ENCODE measurements at regions not wholly inside any gene's neighbourhood (a gene's known extent, or its start where the extent isn't known, plus 50 kb on each side); places are given as distances from the start of the nearest gene placed in this dataset.

GRCh38 chr5:54743581-54743980 lies 226.0 kb downstream of the SNX18 start:
- DNase-seq (ENCODE audit: low spot score), result no peak

GRCh38 chr5:54742417-54742891 lies 224.9 kb downstream of the SNX18 start:
- no peak for DNase-seq (ENCODE audit: low spot score)

GRCh38 chr5:54741711-54742110 lies 224.2 kb downstream of the SNX18 start:
- DNase-seq (ENCODE audit: low spot score), result no peak

DNA sequence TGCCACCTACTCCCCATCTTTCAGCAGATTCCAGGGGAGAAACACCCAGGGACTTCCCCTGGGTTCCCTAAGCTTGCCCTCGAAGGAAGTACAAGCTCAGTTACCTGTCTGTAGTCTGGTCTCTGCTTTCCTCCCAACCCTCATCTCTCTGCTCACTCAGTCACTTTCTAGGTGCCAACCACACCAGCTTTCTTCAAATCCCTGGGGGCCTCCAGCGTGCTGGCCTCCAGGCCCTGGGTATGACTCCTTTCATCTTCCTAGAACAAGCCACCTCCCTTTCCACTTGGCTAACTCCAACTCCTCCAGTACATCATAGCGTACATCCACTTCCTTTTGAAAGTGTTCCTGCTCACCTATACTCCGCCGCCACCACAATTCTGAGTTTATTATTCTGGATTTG lies 222.6 kb downstream of the SNX18 start:
- DNase-seq (ENCODE audit: low spot score), result no peak

- no peak for DNase-seq (ENCODE audit: low spot score)
Observed at GRCh38 chr5:54739371-54739770, 221.8 kb downstream of the SNX18 start.

- no peak for DNase-seq (ENCODE audit: low spot score)
Observed at GRCh38 chr5:54738973-54739367, 221.4 kb downstream of the SNX18 start.

- DNase-seq (ENCODE audit: low spot score), result no peak
Observed at GRCh38 chr5:54738118-54738972, 220.8 kb downstream of the SNX18 start.

GRCh38 chr5:54736003-54736797 lies 218.6 kb downstream of the SNX18 start:
- no peak for DNase-seq (ENCODE audit: low spot score)

- no peak for DNase-seq (ENCODE audit: low spot score)
Observed at GRCh38 chr5:54733101-54733500, 215.5 kb downstream of the SNX18 start.

GRCh38 chr5:54732108-54732507 lies 214.5 kb downstream of the SNX18 start:
- no peak for DNase-seq (ENCODE audit: low spot score)

GRCh38 chr5:54728588-54728915 lies 211.0 kb downstream of the SNX18 start:
- no peak for DNase-seq (ENCODE audit: low spot score)

DNA sequence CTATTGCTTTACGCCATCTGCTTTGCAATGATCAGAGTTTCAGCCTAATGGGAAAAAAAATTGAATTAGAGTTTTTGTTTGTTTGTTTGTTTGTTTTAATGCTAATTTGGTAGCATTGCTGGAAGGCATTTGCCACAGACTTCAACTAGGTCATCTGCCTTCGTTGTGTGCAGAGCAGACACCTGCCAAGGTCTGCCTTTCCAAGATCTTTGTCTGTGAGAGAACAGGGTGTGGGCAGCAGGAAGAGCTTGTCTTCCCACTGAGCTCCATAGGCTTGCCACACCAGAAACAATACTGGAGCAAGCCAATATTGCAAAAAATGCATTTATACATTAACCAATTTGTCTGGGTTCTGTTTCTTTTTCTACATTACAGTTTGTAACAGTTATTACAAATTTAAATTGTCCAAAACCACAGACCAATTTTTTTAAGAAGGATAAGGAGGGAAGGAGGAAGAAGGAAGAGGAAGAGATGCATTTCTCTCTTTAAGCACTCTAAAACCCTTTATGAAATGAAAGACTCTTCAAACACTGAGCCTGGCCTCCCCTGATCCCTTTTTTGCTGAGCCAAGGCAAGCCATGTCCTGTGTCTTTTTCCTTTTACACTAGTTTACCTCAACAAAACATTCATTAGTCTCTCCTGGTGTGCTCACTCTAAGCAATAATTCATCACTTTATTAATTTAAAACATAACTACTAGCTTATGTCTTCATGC lies 210.5 kb downstream of the SNX18 start:
- no peak for DNase-seq (ENCODE audit: low spot score)

DNA sequence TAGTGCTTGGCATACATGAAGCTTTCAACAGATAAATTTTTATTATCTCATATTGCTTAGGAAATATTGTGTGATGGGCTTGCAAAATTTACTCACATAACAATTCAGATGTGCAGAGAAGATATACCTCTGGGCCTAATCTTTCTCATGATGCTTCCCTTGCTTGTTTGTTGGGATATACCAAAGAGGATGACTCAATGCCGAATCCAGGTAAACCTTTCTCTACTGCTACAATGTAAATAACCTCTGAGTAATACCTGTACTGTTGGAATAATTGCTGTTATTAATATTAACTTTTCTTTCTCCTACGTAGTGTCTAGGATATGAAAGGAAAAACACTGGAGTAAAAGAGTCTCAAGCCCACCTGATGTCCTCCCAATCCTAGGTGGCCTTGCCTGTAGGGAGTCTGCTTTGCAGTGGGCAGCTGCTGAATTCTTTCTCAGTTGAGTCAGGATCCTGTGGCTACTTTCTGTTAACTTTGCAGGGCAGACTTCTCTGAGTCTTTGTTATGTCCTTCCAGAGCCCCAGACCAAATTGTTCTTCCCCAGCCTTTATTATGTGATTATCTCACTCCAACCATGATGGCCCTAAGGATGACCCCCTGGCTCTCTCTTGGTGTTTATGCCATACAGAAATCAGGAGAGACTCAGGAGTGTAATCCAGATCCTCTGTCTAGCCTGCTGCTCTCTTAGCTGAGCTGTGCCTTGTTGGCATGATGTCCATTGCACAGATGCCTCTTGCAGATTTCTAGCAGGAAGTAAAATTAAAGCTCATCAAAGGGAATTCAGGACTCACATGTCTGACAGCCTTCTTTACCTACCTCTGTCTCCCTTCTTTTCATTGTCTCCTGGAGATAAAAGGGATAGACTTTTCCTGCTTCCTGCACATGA lies 208.1 kb downstream of the SNX18 start:
- DNase-seq (ENCODE audit: low spot score), result no peak

DNA sequence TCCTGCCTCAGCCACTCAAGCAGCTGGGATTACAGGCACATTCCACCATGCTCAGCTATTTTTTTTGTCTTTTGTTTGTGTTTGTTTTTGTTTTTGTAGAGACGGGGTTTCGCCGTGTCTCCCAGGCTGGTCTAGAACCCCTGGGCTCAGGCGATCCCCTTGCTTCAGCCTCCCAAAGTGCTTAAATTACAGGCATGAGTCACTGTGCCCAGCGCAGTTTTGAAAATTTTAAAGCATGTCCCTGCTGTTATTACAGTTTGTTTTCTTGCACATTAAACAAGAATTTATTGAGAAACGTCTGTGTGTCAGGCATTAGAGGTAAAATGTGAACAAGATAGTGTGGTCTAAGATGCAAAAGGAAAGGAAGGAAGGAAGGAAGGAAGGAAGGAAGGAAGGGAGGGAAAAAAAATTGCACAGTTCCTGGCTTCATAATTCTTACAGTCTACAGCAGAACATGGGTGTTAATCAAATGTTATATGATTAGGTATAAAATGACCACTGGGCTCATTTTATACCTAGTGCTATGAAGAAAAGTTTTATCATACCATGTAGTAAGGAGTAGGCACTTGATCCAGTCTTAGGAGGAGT lies 205.4 kb downstream of the SNX18 start:
- no peak for DNase-seq (ENCODE audit: low spot score)

DNA sequence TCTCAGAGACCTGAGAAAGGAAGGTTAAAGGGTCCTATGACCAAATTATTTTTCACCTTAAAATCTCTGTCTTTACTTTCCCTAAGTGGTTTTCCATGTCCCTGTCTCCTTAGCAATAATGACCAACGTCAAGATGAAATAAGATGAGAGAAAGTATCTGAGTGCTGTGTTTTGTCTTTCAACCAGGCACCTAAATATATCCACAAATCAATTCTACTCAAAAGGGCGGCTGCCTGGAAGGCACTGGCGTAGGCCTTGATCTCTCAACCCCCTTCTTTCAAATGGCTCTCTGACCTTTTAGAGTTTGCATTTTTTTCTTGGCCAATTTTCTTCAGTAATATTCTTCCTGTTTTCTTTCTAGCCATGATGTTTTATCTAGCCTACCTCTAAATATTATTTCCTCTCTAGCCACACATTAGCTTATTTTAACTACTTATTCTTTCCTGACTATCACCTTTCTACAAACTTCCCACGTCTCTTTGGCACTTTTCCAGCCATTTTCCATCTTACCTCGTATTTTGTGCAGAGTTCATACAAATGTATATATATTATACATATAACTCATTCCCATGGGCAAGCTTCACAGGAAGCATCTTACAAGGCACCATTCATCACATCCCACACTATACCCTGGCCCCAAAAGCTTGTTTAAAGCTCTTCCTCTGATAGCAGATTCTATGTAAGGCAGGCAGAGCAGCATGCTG lies 204.5 kb downstream of the SNX18 start:
- no peak for DNase-seq (ENCODE audit: low spot score)

DNA sequence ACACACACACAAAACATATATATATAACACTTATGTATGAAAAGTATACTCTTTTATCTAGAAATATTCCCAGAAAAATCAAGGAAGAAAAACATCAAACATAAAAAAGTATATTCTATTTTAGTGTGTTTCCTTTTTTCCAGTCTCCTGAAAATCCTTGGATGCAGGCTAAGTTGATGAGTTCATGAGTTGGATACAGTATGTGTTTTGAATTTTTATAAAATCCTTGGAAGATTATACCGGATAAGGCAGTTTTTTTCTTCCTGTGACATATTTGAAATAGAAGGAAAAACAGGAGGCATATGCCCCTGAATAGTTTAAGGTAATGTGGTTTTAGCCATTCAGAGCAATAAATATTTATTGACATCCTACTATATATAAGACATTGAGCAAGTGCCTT lies 203.6 kb downstream of the SNX18 start:
- DNase-seq (ENCODE audit: low spot score), result no peak

- DNase-seq (ENCODE audit: low spot score), result no peak
Observed at GRCh38 chr5:54720341-54720740, 202.8 kb downstream of the SNX18 start.

DNA sequence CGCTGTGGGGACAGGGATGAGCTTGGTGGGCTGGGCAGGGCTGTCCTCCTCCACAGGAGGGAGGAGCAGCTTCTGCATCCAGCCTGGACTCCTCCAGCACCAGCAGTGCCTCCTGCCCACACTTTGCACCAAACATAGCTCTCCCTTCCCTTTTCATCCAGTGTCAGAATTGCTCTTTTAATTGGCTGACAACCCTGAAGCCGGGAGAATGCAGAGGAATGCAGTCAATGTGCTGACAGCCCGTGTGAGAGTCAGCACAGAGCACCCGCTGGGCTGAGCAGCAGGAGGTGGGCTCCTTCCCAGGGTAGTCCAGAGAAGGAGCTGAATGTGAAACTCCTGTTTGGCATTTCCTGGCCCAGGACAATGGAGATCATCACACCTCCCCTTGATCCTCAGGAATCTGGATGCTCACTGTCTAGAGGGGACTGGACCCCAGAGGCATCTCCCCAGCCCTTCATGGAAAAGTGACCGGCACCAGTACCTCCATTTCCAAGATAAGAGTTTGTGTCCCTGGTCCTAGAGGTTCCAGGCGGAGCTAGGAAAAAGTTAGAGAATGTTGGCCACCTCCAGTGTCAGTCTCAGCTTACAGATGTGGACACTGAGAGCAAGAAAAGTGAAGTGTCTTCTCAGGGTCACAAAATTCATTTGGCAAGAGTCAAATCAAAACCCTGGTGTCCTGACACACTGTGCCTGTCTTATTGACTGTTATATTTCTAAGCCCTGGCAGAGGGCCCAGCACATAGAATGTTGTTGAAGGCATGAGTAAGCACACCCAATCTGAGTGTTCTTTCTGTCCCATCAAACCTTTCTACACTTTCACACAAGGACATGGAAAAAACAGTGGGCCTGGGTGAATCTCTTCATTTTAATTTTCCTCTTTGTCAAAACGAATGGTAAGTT lies 202.1 kb downstream of the SNX18 start:
- DNase-seq (ENCODE audit: low spot score), result no peak

DNA sequence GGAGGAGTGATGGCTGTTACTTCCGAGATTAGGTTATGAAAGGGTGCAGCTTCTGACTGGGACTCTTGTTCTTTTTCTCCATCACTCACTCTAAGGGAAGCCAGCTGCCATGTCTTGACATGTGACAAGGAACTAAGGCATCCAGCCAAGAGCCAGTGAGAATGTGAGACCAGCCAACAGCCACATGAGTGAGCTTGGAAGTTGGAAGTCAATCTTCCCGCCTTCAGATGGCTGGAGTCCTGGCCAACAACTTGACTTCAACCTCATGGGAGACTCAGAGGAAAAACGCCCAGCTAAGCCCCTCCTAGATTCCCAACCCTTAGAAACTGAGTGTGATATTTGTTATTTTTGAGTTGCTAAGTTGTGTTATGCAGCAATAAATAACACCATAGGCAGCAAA lies 201.1 kb downstream of the SNX18 start:
- no peak for DNase-seq (ENCODE audit: low spot score)

GRCh38 chr5:54717870-54718269 lies 200.3 kb downstream of the SNX18 start:
- DNase-seq (ENCODE audit: low spot score), result no peak

Measured in CD4-positive, alpha-beta T cell treated with Interleukin-6 at 100 ng/mL for 8 hours (primary cell).